ENCODE measurements at regions not wholly inside any gene's neighbourhood (a gene's known extent, or its start where the extent isn't known, plus 50 kb on each side); places are given as distances from the start of the nearest gene placed in this dataset.

DNA sequence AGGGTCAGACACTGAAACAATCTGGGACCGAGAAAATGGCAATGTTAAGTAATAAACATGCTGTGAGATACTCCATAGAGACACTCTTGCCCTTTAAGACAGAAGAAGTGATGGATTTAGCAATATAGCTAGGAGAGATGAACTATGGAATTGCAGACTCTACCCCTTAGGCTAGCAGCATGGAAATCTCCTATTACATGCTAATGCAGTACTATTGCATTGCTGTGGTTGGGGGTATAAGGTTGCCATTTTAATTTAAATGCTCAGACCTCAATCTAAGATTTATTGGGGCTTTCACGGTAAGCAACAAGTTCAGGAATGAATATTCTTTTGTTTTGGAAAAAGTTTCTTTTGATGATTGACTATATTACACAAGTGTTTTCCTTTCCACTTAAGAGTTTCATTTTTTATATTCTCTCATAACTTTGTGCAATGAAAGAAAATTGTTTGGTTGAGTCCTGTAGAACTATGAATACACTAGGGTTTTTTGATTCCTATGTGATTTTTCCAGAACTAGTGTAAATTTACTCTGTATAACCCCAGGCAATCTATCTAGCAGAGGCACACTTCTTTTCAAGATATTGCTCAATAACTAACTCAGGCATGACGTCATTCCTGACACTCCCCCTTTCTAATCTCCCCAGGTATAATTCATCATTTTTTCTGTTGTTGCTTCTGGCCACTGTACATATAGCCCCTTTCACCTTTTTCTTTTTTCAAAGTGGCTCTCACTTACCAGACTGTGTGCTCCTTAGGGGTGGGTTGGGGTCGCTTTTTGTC is 394.7 kb upstream of the KLF12 start:
- TF ChIP-seq POLR2AphosphoS5 (IDR thresholded peaks at IDR 0.05; ENCODE audit: low read depth, low read length) (no peak), TAF1 (IDR thresholded peaks at IDR 0.05; ENCODE audit: borderline replicate concordance, low read depth, low read length) (no peak)

Measured in GM12892 (cell line).